ENCODE measurements at regions not wholly inside any gene's neighbourhood (a gene's known extent, or its start where the extent isn't known, plus 50 kb on each side); places are given as distances from the start of the nearest gene placed in this dataset.

- Histone ChIP-seq H4K20me1 (ENCODE audit: insufficient read depth, low read length) (no peaks in the 10 kb centered on the region), H2BK15ac (ENCODE audit: low read depth, low read length) (no peak overlapping the region), H2BK20ac (ENCODE audit: low read depth, low read length) (no peak overlapping the region), H2AK5ac (ENCODE audit: low read depth, low read length) (no peak overlapping the region), H3K4me3 (ENCODE audit: insufficient read depth, low read depth, low read length) (no peak overlapping the region), H3K79me1 (ENCODE audit: low read depth in 1 of 2, low read length in 2 of 2) (no peaks in the 10 kb centered on the region), H3K18ac (ENCODE audit: low read depth, low read length) (no peak overlapping the region), H4K8ac (ENCODE audit: low read depth in 2 of 2, low read length in 2 of 2) (no peak overlapping the region), H3K9ac (ENCODE audit: low read depth, low read length) (no peak overlapping the region), H4K91ac (ENCODE audit: insufficient read depth, low read depth, low read length) (no peak overlapping the region), H4K5ac (ENCODE audit: low read depth, low read length) (no peak overlapping the region), H3K36me3 (ENCODE audit: control insufficient read depth, insufficient read depth, low read length) (no peaks in the 10 kb centered on the region), H3K56ac (ENCODE audit: extremely low read depth, insufficient read depth, low read length) (no peak overlapping the region), H3K14ac (replicated peaks; ENCODE audit: low read depth, low read length) (no peak overlapping the region), H2BK5ac (ENCODE audit: low read depth, low read length, poor library complexity, severe bottlenecking) (no peak overlapping the region), H3K4ac (ENCODE audit: low read depth, low read length) (no peak overlapping the region), H3K23ac (ENCODE audit: low read depth, low read length) (no peak overlapping the region), H2BK120ac (ENCODE audit: low read depth, low read length) (no peak overlapping the region), H2AFZ (replicated peaks; ENCODE audit: low read length, poor library complexity) (no peak overlapping the region), H3K27me3 (ENCODE audit: control insufficient read depth, insufficient read depth, low read length) (no peaks in the 10 kb centered on the region), H3K4me1 (ENCODE audit: control insufficient read depth, insufficient read depth, low read length) (no peaks in the 10 kb centered on the region), H3K4me2 (ENCODE audit: low read depth, low read length) (no peak overlapping the region), H3K9me3 (ENCODE audit: control insufficient read depth, insufficient read depth, low read length) (no peaks in the 10 kb centered on the region), H3K9me1 (ENCODE audit: insufficient read depth, low read length) (no peaks in the 10 kb centered on the region), H2AK9ac (replicated peaks; ENCODE audit: low read depth, low read length, poor library complexity) (no peak overlapping the region), H3K27ac (ENCODE audit: insufficient read depth, low read length) (no peak overlapping the region)
- POLR2A ChIA-PET (ENCODE audit: unreplicated experiment) = no interaction called here
- no TSS peak for BruUV-seq (replicated peaks)
- CTCF ChIA-PET = no interaction called here
- no peak for ATAC-seq (ENCODE audit: low read depth)
- in situ Hi-C loops (cut with MboI; ENCODE audit: low sequenced_read_pairs) (no loop called here), intact Hi-C loops (cut with micrococcal nuclease) (no loop called here), dilution Hi-C loops (cut with HindIII; ENCODE audit: low sequenced_read_pairs, unreplicated experiment) (no loop called here)
- TF ChIP-seq NFE2L2 (IDR thresholded peaks at IDR 0.05; ENCODE audit: low read depth, low read length) = no peak
- no peak for TF ChIP-seq CEBPB (IDR thresholded peaks at IDR 0.05; ENCODE audit: low read depth, low read length)
- no peak for TF ChIP-seq RFX5 (IDR thresholded peaks at IDR 0.05; ENCODE audit: low read depth, low read length)
- no peak for TF ChIP-seq BHLHE40 (IDR thresholded peaks at IDR 0.05; ENCODE audit: low read depth, low read length)
- no peak for TF ChIP-seq SMC3 (IDR thresholded peaks at IDR 0.05; ENCODE audit: low read depth, low read length)
- TF ChIP-seq RAD21 (IDR thresholded peaks at IDR 0.05; ENCODE audit: low read length) = no peak
- TF ChIP-seq RCOR1 (IDR thresholded peaks at IDR 0.05; ENCODE audit: insufficient replicate concordance, low read length) = no peak
- TF ChIP-seq ELK1 (IDR thresholded peaks at IDR 0.05; ENCODE audit: borderline replicate concordance, low read depth, low read length) = no peak
- TF ChIP-seq USF2 (IDR thresholded peaks at IDR 0.05; ENCODE audit: low read depth, low read length) = no peak
- no peak for TF ChIP-seq CTCF (conservative IDR thresholded peaks at IDR 0.05; ENCODE audit: low read depth, low read length)
- TF ChIP-seq CHD1 (IDR thresholded peaks at IDR 0.05; ENCODE audit: low read depth, low read length) = no peak
- no peak for TF ChIP-seq MAFK (IDR thresholded peaks at IDR 0.05; ENCODE audit: low read depth, low read length)
- no peak for TF ChIP-seq FOS (IDR thresholded peaks at IDR 0.05; ENCODE audit: low read depth, low read length)
- no peak for TF ChIP-seq POLR2A (IDR thresholded peaks at IDR 0.05; ENCODE audit: low read depth, low read length)
- no peak for TF ChIP-seq MXI1 (IDR thresholded peaks at IDR 0.05; ENCODE audit: borderline replicate concordance, low read depth, low read length)
- WGBS, 2 experiments (ENCODE audit: extremely low coverage in 2 of 2, insufficient read length in 1 of 2) = no CpG with 5 or more reads among the region's 2 CpGs
- DNase-seq = no peak
These were observed 300.6 kb downstream of the VPS13C start for GRCh38 chr15:61759639-61760038.
